NOMO-1 (cell line): ENCODE measurements at regions not wholly inside any gene's neighbourhood (a gene's known extent, or its start where the extent isn't known, plus 50 kb on each side); places are given as distances from the start of the nearest gene placed in this dataset.
"Not testable (repeated sequence)": the region's sequence is repeated elsewhere in the genome, so short reads cannot be mapped to it uniquely, and the experiment has no call there.

Experiments
- DNase-seq, 2 experiments: peaks; one replicate each; lab custom pipeline; 2025; ENCODE audit not compliant: unreplicated experiment in 2 of 2; lab: John Stamatoyannopoulos, UW

- DNase-seq = no peak
Measured at GRCh38 chr20:6663751-6664388, 103.6 kb upstream of the BMP2 start.

GRCh38 chr20:6663104-6663503 is 104.4 kb upstream of the BMP2 start:
- DNase-seq = no peak

- DNase-seq = no peak
Measured at GRCh38 chr20:6662309-6662708, 105.2 kb upstream of the BMP2 start.

- DNase-seq = no peak
Measured at GRCh38 chr20:6660441-6660840, 107.0 kb upstream of the BMP2 start.

GRCh38 chr20:6658909-6659308 is 108.6 kb upstream of the BMP2 start:
- not testable (repeated sequence) for DNase-seq

GRCh38 chr20:6657904-6658303 is 109.6 kb upstream of the BMP2 start:
- DNase-seq = no peak

GRCh38 chr20:6657111-6657510 is 110.4 kb upstream of the BMP2 start:
- no peak for DNase-seq

GRCh38 chr20:6654513-6655252 is 112.8 kb upstream of the BMP2 start:
- DNase-seq = no peak

GRCh38 chr20:6651561-6651960 is 115.9 kb upstream of the BMP2 start:
- no peak for DNase-seq

GRCh38 chr20:6651016-6651415 is 116.5 kb upstream of the BMP2 start:
- peak; percentile 4 to 5 for DNase-seq

GRCh38 chr20:6646021-6646636 is 121.4 kb upstream of the BMP2 start:
- DNase-seq = no peak

GRCh38 chr20:6644813-6645628 is 122.5 kb upstream of the BMP2 start:
- peak; percentile 54 to 69 for DNase-seq

GRCh38 chr20:6641012-6641411 is 126.5 kb upstream of the BMP2 start:
- no peak for DNase-seq

- no peak for DNase-seq
Measured at GRCh38 chr20:6637160-6637579, 130.3 kb upstream of the BMP2 start.

GRCh38 chr20:6636209-6637159 is 131.0 kb upstream of the BMP2 start:
- DNase-seq = peak; percentile 23 to 36

- DNase-seq = no peak
Measured at GRCh38 chr20:6635034-6635736, 132.3 kb upstream of the BMP2 start.

- DNase-seq = no peak
Measured at GRCh38 chr20:6632187-6632586, 135.3 kb upstream of the BMP2 start.

GRCh38 chr20:6630514-6630913 is 137.0 kb upstream of the BMP2 start:
- DNase-seq = no peak

- no peak for DNase-seq
Measured at GRCh38 chr20:6629564-6629963, 137.9 kb upstream of the BMP2 start.
